ENCODE measurements at regions not wholly inside any gene's neighbourhood (a gene's known extent, or its start where the extent isn't known, plus 50 kb on each side); places are given as distances from the start of the nearest gene placed in this dataset.
"Not testable (repeated sequence)": the region's sequence is repeated elsewhere in the genome, so short reads cannot be mapped to it uniquely, and the experiment has no call there.

- not testable (repeated sequence) for DNase-seq
Measured at GRCh38 chr2:176578292-176578691, 309.1 kb downstream of the MTX2 start.

GRCh38 chr2:176579608-176580007 is 310.4 kb downstream of the MTX2 start:
- DNase-seq: no peak

GRCh38 chr2:176581557-176582165 is 312.4 kb downstream of the MTX2 start:
- DNase-seq: no peak

GRCh38 chr2:176582176-176582575 is 312.9 kb downstream of the MTX2 start:
- no peak for DNase-seq

- no peak for DNase-seq
Measured at GRCh38 chr2:176582990-176583481, 313.8 kb downstream of the MTX2 start.

- DNase-seq: no peak
Measured at GRCh38 chr2:176583607-176584006, 314.4 kb downstream of the MTX2 start.

GRCh38 chr2:176584333-176584732 is 315.1 kb downstream of the MTX2 start:
- DNase-seq: no peak

- no peak for DNase-seq
Measured at GRCh38 chr2:176585291-176585690, 316.0 kb downstream of the MTX2 start.

GRCh38 chr2:176585791-176586190 is 316.5 kb downstream of the MTX2 start:
- no peak for DNase-seq

- DNase-seq: no peak
Measured at GRCh38 chr2:176589287-176589686, 320.0 kb downstream of the MTX2 start.

- no peak for DNase-seq
Measured at GRCh38 chr2:176589825-176590440, 320.7 kb downstream of the MTX2 start.

GRCh38 chr2:176592216-176592615 is 323.0 kb downstream of the MTX2 start:
- no peak for DNase-seq

- DNase-seq: no peak
Measured at GRCh38 chr2:176595986-176596385, 326.7 kb downstream of the MTX2 start.

- DNase-seq: no peak
Measured at GRCh38 chr2:176597916-176598315, 328.7 kb downstream of the MTX2 start.

GRCh38 chr2:176598351-176598750 is 329.1 kb downstream of the MTX2 start:
- DNase-seq: no peak

GRCh38 chr2:176599796-176600485 is 330.7 kb downstream of the MTX2 start:
- no peak for DNase-seq

GRCh38 chr2:176601066-176601465 is 331.8 kb downstream of the MTX2 start:
- DNase-seq: no peak

GRCh38 chr2:176612036-176612435 is 342.8 kb downstream of the MTX2 start:
- DNase-seq: no peak

- DNase-seq: no peak
Measured at GRCh38 chr2:176612736-176613135, 343.5 kb downstream of the MTX2 start.

GRCh38 chr2:176613323-176613987 is 344.2 kb downstream of the MTX2 start:
- no peak for DNase-seq

- DNase-seq: no peak
Measured at GRCh38 chr2:176614049-176614448, 344.8 kb downstream of the MTX2 start.

GRCh38 chr2:176614930-176615329 is 345.7 kb downstream of the MTX2 start:
- no peak for DNase-seq

- DNase-seq: no peak
Measured at GRCh38 chr2:176619504-176619903, 350.3 kb downstream of the MTX2 start.

- DNase-seq: no peak
Measured at GRCh38 chr2:176621350-176621749, 352.1 kb downstream of the MTX2 start.

All from activated CD8-positive, alpha-beta memory T cell treated with anti-CD3 and anti-CD28 coated beads for 24 hours (primary cell).